ENCODE measurements at regions not wholly inside any gene's neighbourhood (a gene's known extent, or its start where the extent isn't known, plus 50 kb on each side); places are given as distances from the start of the nearest gene placed in this dataset.

DNA sequence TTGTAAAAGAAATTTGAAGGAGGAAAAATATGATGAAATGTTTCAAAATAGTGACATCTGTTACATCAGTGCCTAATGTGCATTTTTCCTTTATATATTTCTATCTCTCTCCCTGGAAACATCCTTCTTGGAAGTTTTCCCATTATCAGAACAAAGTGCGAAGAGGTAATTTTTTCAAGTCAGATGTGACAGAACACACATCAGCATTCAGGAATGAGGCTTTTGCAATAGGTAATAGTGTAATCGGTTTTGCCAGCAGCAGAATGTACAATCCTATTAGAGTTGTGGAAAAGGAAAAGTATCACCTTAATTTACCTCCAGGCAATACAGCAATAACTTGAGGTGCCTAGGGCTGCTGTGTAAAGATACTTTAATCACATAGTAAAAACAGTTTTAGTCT lies 275.8 kb downstream of the FAT3 start (continued):
- TF ChIP-seq, protein P1, sequence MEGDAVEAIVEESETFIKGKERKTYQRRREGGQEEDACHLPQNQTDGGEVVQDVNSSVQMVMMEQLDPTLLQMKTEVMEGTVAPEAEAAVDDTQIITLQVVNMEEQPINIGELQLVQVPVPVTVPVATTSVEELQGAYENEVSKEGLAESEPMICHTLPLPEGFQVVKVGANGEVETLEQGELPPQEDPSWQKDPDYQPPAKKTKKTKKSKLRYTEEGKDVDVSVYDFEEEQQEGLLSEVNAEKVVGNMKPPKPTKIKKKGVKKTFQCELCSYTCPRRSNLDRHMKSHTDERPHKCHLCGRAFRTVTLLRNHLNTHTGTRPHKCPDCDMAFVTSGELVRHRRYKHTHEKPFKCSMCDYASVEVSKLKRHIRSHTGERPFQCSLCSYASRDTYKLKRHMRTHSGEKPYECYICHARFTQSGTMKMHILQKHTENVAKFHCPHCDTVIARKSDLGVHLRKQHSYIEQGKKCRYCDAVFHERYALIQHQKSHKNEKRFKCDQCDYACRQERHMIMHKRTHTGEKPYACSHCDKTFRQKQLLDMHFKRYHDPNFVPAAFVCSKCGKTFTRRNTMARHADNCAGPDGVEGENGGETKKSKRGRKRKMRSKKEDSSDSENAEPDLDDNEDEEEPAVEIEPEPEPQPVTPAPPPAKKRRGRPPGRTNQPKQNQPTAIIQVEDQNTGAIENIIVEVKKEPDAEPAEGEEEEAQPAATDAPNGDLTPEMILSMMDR (conservative IDR thresholded peaks at IDR 0.05; ENCODE audit: low read depth in 2 of 2): no peak
- no peak for TF ChIP-seq POLR2AphosphoS5 (IDR thresholded peaks at IDR 0.05; ENCODE audit: low read depth)
- TF ChIP-seq ZNF331 (CRISPR knock-in tag; IDR thresholded peaks at IDR 0.05; ENCODE audit: low read depth): no peak

DNA sequence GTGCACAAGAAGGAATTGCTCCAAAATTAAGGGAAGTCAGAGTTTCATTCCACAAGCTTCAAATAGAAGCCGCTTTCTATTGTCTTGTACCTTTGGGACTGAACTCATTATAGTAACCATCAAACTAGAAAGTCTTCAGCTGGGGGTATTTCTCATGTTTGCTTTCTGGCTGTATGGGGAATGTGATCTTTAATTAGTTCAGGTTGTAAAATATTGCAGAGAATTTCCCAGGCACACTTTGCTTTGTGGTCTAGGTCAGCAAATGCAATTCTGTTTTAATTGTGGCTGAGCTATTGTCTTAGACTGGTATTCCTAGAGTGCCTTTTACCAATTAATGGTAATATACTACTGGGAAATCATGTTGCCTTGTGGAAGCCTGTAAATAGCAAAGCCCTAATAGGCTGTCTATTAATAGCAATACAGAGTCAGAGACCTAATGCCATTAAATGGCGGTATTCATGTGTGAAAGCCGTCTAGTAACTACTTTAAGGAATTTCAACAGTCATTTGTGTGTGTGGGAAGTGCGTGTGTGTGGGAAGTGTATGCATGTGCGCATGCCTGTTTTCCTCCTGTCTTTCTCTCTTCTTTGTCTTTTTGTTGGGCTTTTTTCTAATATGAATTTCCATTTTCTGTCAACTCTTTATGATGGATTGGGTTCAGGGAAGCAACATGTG lies 276.6 kb downstream of the FAT3 start:
- no peaks in the 10 kb centered on the region for H3F3A ChIP-seq (replicated peaks; ENCODE audit: low read depth)
- Mint-ChIP-seq H3K27ac (no peak overlapping the region), H3K27me3 (ENCODE audit: insufficient read depth, low read depth, poor library complexity) (peaks cover 5% of the 10 kb centered on the region), H3K9me3 (no peaks in the 10 kb centered on the region), H3K4me1 (peaks cover 45% of the 10 kb centered on the region), H3K36me3 (ENCODE audit: low read depth) (no peaks in the 10 kb centered on the region), H3K4me3 (no peak overlapping the region)
- H3K9me2 ChIP-seq (ENCODE audit: insufficient read depth): no peaks in the 10 kb centered on the region
- peaks cover 43% of the 10 kb centered on the region for H3K79me2 ChIP-seq (replicated peaks; ENCODE audit: insufficient read depth)
- H3K4me3 ChIP-seq: no peak overlapping the region
- ATAC-seq: no peak
- H3K27ac ChIP-seq (ENCODE audit: low read depth): no peak overlapping the region
- no peak for DNase-seq (ENCODE audit: low spot score)
- H4K20me1 ChIP-seq (replicated peaks; ENCODE audit: insufficient read depth): no peaks in the 10 kb centered on the region; the same call in 1 of the 2 replicates
- no peak overlapping the region for H2AFZ ChIP-seq
- peaks cover 8% of the 10 kb centered on the region; the same call in 1 of the 2 replicates for H3K4me1 ChIP-seq (ENCODE audit: insufficient read depth)
- H3K27me3 ChIP-seq (ENCODE audit: insufficient read depth): no peaks in the 10 kb centered on the region
- H3K36me3 ChIP-seq (ENCODE audit: insufficient read depth): no peaks in the 10 kb centered on the region
- H3K4me2 ChIP-seq: no peak overlapping the region
- TF ChIP-seq EZH2 (IDR thresholded peaks at IDR 0.05; ENCODE audit: low read depth, unreplicated experiment): no peak
- no peak for TF ChIP-seq JUNB (IDR thresholded peaks at IDR 0.05; ENCODE audit: unreplicated experiment)
- TF ChIP-seq CREB1 (CRISPR knock-in tag; IDR thresholded peaks at IDR 0.05; ENCODE audit: low read depth): no peak
- no peak for TF ChIP-seq EZH2phosphoT487 (IDR thresholded peaks at IDR 0.05; ENCODE audit: unreplicated experiment)
- TF ChIP-seq, protein P2, sequence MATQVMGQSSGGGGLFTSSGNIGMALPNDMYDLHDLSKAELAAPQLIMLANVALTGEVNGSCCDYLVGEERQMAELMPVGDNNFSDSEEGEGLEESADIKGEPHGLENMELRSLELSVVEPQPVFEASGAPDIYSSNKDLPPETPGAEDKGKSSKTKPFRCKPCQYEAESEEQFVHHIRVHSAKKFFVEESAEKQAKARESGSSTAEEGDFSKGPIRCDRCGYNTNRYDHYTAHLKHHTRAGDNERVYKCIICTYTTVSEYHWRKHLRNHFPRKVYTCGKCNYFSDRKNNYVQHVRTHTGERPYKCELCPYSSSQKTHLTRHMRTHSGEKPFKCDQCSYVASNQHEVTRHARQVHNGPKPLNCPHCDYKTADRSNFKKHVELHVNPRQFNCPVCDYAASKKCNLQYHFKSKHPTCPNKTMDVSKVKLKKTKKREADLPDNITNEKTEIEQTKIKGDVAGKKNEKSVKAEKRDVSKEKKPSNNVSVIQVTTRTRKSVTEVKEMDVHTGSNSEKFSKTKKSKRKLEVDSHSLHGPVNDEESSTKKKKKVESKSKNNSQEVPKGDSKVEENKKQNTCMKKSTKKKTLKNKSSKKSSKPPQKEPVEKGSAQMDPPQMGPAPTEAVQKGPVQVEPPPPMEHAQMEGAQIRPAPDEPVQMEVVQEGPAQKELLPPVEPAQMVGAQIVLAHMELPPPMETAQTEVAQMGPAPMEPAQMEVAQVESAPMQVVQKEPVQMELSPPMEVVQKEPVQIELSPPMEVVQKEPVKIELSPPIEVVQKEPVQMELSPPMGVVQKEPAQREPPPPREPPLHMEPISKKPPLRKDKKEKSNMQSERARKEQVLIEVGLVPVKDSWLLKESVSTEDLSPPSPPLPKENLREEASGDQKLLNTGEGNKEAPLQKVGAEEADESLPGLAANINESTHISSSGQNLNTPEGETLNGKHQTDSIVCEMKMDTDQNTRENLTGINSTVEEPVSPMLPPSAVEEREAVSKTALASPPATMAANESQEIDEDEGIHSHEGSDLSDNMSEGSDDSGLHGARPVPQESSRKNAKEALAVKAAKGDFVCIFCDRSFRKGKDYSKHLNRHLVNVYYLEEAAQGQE (IDR thresholded peaks at IDR 0.05; ENCODE audit: unreplicated experiment): no peak
- no peak for TF ChIP-seq ZNF331 (CRISPR knock-in tag; IDR thresholded peaks at IDR 0.05; ENCODE audit: low read depth)
- no peak for TF ChIP-seq STAT1 (IDR thresholded peaks at IDR 0.05; ENCODE audit: unreplicated experiment)
- TF ChIP-seq POLR2AphosphoS5 (IDR thresholded peaks at IDR 0.05; ENCODE audit: low read depth): no peak
- TF ChIP-seq, protein P1 (conservative IDR thresholded peaks at IDR 0.05; ENCODE audit: low read depth in 2 of 2): no peak
- TF ChIP-seq, protein P3, sequence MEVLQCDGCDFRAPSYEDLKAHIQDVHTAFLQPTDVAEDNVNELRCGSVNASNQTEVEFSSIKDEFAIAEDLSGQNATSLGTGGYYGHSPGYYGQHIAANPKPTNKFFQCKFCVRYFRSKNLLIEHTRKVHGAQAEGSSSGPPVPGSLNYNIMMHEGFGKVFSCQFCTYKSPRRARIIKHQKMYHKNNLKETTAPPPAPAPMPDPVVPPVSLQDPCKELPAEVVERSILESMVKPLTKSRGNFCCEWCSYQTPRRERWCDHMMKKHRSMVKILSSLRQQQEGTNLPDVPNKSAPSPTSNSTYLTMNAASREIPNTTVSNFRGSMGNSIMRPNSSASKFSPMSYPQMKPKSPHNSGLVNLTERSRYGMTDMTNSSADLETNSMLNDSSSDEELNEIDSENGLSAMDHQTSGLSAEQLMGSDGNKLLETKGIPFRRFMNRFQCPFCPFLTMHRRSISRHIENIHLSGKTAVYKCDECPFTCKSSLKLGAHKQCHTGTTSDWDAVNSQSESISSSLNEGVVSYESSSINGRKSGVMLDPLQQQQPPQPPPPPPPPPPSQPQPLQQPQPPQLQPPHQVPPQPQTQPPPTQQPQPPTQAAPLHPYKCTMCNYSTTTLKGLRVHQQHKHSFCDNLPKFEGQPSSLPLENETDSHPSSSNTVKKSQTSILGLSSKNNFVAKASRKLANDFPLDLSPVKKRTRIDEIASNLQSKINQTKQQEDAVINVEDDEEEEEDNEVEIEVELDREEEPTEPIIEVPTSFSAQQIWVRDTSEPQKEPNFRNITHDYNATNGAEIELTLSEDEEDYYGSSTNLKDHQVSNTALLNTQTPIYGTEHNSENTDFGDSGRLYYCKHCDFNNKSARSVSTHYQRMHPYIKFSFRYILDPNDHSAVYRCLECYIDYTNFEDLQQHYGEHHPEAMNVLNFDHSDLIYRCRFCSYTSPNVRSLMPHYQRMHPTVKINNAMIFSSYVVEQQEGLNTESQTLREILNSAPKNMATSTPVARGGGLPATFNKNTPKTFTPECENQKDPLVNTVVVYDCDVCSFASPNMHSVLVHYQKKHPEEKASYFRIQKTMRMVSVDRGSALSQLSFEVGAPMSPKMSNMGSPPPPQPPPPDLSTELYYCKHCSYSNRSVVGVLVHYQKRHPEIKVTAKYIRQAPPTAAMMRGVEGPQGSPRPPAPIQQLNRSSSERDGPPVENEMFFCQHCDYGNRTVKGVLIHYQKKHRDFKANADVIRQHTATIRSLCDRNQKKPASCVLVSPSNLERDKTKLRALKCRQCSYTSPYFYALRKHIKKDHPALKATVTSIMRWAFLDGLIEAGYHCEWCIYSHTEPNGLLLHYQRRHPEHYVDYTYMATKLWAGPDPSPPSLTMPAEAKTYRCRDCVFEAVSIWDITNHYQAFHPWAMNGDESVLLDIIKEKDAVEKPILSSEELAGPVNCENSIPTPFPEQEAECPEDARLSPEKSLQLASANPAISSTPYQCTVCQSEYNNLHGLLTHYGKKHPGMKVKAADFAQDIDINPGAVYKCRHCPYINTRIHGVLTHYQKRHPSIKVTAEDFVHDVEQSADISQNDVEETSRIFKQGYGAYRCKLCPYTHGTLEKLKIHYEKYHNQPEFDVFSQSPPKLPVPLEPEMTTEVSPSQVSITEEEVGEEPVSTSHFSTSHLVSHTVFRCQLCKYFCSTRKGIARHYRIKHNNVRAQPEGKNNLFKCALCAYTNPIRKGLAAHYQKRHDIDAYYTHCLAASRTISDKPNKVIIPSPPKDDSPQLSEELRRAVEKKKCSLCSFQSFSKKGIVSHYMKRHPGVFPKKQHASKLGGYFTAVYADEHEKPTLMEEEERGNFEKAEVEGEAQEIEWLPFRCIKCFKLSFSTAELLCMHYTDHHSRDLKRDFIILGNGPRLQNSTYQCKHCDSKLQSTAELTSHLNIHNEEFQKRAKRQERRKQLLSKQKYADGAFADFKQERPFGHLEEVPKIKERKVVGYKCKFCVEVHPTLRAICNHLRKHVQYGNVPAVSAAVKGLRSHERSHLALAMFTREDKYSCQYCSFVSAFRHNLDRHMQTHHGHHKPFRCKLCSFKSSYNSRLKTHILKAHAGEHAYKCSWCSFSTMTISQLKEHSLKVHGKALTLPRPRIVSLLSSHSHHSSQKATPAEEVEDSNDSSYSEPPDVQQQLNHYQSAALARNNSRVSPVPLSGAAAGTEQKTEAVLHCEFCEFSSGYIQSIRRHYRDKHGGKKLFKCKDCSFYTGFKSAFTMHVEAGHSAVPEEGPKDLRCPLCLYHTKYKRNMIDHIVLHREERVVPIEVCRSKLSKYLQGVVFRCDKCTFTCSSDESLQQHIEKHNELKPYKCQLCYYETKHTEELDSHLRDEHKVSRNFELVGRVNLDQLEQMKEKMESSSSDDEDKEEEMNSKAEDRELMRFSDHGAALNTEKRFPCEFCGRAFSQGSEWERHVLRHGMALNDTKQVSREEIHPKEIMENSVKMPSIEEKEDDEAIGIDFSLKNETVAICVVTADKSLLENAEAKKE (CRISPR knock-in tag; IDR thresholded peaks at IDR 0.05): no peak

All from GM23338 (cell line).